ENCODE measurements at regions not wholly inside any gene's neighbourhood (a gene's known extent, or its start where the extent isn't known, plus 50 kb on each side); places are given as distances from the start of the nearest gene placed in this dataset.

DNA sequence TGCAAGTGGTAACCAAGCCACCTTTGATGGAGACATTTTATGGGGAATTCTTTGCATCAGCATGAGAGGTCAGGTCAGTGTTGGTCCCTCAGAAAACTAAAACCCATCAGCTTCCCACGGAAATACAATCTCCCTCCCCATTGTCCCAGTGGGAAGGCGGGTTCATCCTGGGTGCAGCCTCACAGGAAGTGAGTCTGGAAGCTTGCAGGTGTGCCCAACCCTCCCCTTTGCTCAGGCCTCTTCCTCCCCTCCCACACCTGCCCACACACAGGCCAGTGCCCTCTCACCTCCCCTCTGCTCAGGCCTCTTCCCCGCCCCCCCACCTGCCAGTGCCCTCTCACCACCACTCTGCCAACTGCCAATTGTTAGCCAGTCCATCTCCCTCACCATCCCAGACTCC is 166.8 kb upstream of the RAB6C start:
- TF ChIP-seq, protein P1, sequence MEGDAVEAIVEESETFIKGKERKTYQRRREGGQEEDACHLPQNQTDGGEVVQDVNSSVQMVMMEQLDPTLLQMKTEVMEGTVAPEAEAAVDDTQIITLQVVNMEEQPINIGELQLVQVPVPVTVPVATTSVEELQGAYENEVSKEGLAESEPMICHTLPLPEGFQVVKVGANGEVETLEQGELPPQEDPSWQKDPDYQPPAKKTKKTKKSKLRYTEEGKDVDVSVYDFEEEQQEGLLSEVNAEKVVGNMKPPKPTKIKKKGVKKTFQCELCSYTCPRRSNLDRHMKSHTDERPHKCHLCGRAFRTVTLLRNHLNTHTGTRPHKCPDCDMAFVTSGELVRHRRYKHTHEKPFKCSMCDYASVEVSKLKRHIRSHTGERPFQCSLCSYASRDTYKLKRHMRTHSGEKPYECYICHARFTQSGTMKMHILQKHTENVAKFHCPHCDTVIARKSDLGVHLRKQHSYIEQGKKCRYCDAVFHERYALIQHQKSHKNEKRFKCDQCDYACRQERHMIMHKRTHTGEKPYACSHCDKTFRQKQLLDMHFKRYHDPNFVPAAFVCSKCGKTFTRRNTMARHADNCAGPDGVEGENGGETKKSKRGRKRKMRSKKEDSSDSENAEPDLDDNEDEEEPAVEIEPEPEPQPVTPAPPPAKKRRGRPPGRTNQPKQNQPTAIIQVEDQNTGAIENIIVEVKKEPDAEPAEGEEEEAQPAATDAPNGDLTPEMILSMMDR (IDR thresholded peaks at IDR 0.05; ENCODE audit: unreplicated experiment in 3 of 3), result no peak
- Mint-ChIP-seq H3K27me3 (ENCODE audit: low read depth) (no peaks in the 10 kb centered on the region), H3K4me1 (peaks cover 23% of the 10 kb centered on the region), H3K9me3 (peaks cover 17% of the 10 kb centered on the region), H3K36me3 (ENCODE audit: low read depth) (peaks cover 3% of the 10 kb centered on the region), H3K4me3 (no peak overlapping the region), H3K27ac (peak overlapping the region in 1 of 3 experiments; percentile 20)

GRCh38 chr2:129813404-129813803 is 166.1 kb upstream of the RAB6C start:
- no peak overlapping the region for H3K27ac Mint-ChIP-seq
- TF ChIP-seq, protein P1 (IDR thresholded peaks at IDR 0.05; ENCODE audit: unreplicated experiment in 3 of 3), result no peak
- H3K4me1 Mint-ChIP-seq, result peaks cover 18% of the 10 kb centered on the region
- H3K4me3 Mint-ChIP-seq, result no peak overlapping the region
- H3K9me3 Mint-ChIP-seq, result peaks cover 17% of the 10 kb centered on the region
- H3K36me3 Mint-ChIP-seq (ENCODE audit: low read depth), result peaks cover 3% of the 10 kb centered on the region
- no peaks in the 10 kb centered on the region for H3K27me3 Mint-ChIP-seq (ENCODE audit: low read depth)

DNA sequence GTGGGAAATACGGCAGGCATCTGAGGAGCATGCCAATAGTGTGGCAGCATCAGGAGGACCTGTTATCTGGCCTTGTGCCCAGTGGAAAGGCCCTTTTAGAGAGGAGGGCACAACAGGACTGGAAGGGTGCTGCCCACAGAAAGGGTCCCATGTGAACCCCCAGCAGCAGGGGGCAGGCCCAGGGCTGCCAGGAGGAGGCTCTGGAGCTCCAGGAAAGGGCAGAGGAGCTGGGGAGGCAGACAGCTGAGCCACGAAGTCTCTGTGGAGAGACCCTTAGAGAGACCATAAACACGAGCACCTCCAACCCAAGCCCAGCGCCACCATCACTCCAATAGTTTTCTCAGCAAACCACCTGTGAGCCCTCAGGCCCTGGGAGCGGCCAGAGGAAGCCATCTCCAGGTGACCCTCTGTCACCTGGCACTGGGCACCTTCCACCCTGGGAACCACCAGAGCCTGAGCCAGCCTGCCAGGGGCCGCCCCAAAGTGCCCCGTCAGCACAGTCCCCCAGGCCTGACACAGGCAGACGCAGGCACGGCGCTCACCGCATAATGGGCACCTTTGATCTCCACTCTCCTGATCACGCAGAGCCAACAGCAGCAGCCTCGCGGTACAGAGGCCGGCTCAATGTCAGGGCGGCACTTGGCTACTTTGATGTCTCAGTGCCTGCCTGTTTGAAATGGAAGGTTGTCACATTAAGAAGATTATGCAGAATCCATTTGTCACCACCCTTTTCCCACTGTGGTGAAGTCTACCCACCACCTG is 162.5 kb upstream of the RAB6C start:
- Mint-ChIP-seq H3K27ac (no peak overlapping the region), H3K27me3 (ENCODE audit: low read depth) (no peaks in the 10 kb centered on the region)
- TF ChIP-seq, protein P1 (IDR thresholded peaks at IDR 0.05; ENCODE audit: unreplicated experiment in 3 of 3), result no peak

GRCh38 chr2:129819855-129820254 is 159.6 kb upstream of the RAB6C start:
- TF ChIP-seq, protein P1 (IDR thresholded peaks at IDR 0.05; ENCODE audit: unreplicated experiment in 3 of 3), result no peak
- Mint-ChIP-seq H3K36me3 (ENCODE audit: low read depth) (no peaks in the 10 kb centered on the region), H3K27ac (no peak overlapping the region), H3K4me1 (no peaks in the 10 kb centered on the region), H3K9me3 (peaks cover 10% of the 10 kb centered on the region), H3K4me3 (no peak overlapping the region), H3K27me3 (ENCODE audit: low read depth) (no peaks in the 10 kb centered on the region)

More for the DNA sequence above, 162.5 kb upstream of the RAB6C start:
- no peaks in the 10 kb centered on the region for H3K4me1 Mint-ChIP-seq
- no peak overlapping the region for H3K4me3 Mint-ChIP-seq
- H3K36me3 Mint-ChIP-seq (ENCODE audit: low read depth), result peaks cover 3% of the 10 kb centered on the region
- peaks cover 17% of the 10 kb centered on the region for H3K9me3 Mint-ChIP-seq

GRCh38 chr2:129820908-129821307 is 158.6 kb upstream of the RAB6C start:
- TF ChIP-seq, protein P1 (IDR thresholded peaks at IDR 0.05; ENCODE audit: unreplicated experiment in 3 of 3), result no peak
- no peak overlapping the region for H3K4me3 Mint-ChIP-seq
- H3K4me1 Mint-ChIP-seq, result no peaks in the 10 kb centered on the region
- H3K27ac Mint-ChIP-seq, result no peak overlapping the region
- no peaks in the 10 kb centered on the region for H3K36me3 Mint-ChIP-seq (ENCODE audit: low read depth)
- H3K27me3 Mint-ChIP-seq (ENCODE audit: low read depth), result peaks cover 6% of the 10 kb centered on the region
- peaks cover 3% of the 10 kb centered on the region for H3K9me3 Mint-ChIP-seq

DNA sequence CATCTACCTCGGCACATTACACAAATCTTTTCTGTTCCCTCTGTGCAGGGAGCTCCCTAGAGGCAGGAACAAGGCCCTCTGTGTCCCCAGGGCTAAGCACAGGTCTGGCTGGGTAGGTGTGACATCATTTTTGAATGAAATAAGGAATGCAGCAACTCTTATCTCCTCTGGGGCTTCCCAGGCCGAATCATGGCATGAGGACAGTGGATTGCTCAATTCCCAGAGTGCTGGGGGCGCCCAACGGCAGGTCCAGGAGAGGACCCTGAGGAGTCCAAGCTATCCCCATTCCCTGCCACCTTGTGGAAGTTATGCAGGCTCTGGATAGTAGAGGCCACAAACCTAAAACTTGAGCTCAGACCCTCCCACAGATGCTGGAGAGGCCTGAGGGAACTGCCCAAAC is 158.0 kb upstream of the RAB6C start:
- Mint-ChIP-seq H3K27ac (no peak overlapping the region), H3K27me3 (ENCODE audit: low read depth) (peaks cover 8% of the 10 kb centered on the region), H3K4me1 (no peaks in the 10 kb centered on the region), H3K36me3 (ENCODE audit: low read depth) (no peaks in the 10 kb centered on the region), H3K9me3 (no peaks in the 10 kb centered on the region), H3K4me3 (no peak overlapping the region)
- TF ChIP-seq, protein P1 (IDR thresholded peaks at IDR 0.05; ENCODE audit: unreplicated experiment in 3 of 3), result no peak

All from nephron (organoid).